NCI-H1436 treated with DMSO at 0.1 percent for 48 hours (cell line): ENCODE measurements at regions not wholly inside any gene's neighbourhood (a gene's known extent, or its start where the extent isn't known, plus 50 kb on each side); places are given as distances from the start of the nearest gene placed in this dataset.

Experiments used
- DNase-seq: peaks from one replicate; lab custom pipeline; 2025; lab: John Stamatoyannopoulos, UW

GRCh38 chr7:115707258-115708012, 323.1 kb downstream of the TFEC start:
- peak; percentile 52 for DNase-seq

DNA sequence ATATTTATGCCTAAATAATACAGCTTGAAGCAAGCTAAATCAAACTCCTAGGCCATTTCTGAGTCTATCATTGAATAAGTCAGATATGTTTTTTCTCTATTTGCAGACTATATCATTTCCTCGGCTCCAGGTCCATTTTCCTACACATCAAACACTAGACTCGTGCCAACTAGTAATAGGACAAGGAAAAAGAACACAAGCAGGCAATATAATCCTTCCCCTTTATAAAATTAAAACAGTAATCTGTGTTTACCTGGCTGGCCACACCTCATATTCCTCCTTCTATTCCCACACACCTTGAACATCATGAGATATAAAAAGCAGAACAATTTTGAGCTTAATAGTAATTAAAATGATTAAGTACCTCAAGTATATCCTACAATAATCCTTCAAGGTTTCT, 325.7 kb downstream of the TFEC start:
- no peak for DNase-seq

DNA sequence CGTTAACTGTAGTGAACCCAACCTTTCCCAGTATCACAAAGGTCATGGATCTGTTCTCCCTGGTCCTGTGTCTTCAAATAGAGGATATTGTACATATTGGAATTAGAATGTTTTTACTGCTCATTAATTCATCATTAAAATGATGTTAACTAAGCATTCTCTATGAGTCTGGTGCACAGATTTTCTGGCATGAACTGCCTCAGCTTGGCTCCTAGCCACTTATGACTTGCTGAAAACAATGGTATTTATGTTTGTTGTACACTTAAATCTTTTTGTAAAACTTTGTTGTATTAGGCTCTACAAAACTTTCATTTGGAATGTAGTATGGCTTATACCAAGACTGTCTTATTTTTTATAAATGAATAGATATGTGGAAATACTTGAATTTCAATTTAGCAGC, 329.4 kb downstream of the TFEC start:
- no peak for DNase-seq

DNA sequence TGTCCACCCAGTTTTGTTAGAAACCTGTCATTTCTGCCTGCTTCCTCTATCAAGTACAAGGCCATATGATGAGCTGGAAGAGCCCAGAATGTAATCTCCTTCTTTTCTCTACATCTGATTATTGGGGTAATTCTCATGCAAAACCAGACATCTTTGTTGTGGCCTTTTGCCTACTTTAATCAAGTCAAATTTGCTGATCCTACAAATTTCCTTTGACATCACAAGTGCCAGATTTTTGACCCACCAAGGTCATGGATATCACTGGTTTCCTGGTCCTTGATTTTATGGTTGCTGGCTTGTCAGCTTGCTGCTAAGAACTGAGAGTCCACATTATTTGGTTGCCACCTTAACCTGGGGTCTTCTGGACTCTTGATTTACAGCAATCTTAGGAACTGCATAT, 336.1 kb downstream of the TFEC start:
- DNase-seq = no peak

- DNase-seq = no peak
These were observed 336.8 kb downstream of the TFEC start for GRCh38 chr7:115693779-115694178.

- no peak for DNase-seq
These were observed 340.6 kb downstream of the TFEC start for GRCh38 chr7:115689941-115690340.

- no peak for DNase-seq
These were observed 347.5 kb downstream of the TFEC start for GRCh38 chr7:115683093-115683492.

- no peak for DNase-seq
These were observed 348.1 kb downstream of the TFEC start for GRCh38 chr7:115682507-115682906.

DNA sequence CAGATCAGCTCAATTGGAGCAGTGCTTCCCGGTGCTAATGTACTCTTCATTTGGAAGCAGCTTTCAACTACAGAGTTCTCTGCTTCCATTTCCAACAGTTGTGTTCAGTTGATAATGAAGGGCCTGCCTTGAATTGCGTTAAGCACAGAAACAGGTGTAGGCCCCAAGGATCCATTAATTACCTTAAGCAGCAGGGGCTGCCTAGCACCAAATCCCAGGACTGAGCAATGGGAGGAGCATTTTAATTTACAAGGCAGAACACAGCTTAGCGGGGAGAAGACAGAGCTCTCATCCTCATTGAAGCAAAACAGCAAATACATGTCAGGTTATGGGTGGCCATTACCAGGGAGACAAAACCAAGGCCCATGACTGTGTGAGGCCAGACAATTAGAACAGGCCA, 349.6 kb downstream of the TFEC start:
- no peak for DNase-seq

DNA sequence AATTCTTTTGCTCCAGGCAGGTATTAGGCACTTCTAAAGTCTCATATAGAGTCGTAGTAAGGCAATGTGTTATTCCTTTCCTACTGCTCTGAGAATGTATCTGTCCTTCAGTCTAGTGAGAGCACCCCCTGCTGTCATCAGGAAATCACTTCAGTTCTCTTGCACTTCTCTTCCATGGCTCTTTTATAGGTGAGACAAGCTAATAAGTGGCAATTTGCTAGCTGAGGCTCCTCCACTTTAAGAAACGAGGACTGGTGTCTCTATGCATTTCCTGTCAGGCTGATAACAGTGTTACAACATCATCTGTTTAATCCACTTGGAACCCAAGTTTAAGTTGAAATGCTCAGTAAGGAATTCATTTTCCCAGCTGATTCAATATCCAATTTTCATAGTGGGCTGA, 350.6 kb downstream of the TFEC start:
- peak; percentile 13 for DNase-seq

DNA sequence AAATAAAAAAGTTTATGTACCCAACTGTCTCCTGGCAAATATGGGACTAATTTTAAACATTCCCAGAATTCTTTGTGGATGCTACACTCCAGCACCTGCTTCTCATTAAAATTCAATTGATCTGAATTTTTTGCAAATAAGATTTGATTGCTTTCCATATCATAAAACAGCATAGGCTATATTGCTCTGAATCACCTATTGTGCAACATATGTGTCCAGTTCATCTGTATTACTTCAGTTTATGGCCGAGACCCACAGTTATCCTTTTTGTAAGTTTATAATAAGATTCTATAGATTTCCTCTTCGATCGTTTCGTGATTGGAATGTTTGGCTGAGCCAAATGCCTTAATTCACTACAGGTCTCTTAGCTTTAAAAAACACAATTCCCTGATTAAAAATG, 351.1 kb downstream of the TFEC start:
- no peak for DNase-seq

GRCh38 chr7:115678086-115678982, 352.2 kb downstream of the TFEC start:
- DNase-seq = no peak

- no peak for DNase-seq
These were observed 353.9 kb downstream of the TFEC start for GRCh38 chr7:115676707-115677106.

- DNase-seq = no peak
These were observed 354.5 kb downstream of the TFEC start for GRCh38 chr7:115676080-115676479.

GRCh38 chr7:115674467-115675024, 356.0 kb downstream of the TFEC start:
- DNase-seq = no peak

GRCh38 chr7:115672024-115672423, 358.5 kb downstream of the TFEC start:
- DNase-seq = no peak

GRCh38 chr7:115662676-115663075, 367.9 kb downstream of the TFEC start:
- DNase-seq = no peak

GRCh38 chr7:115662120-115662519, 368.4 kb downstream of the TFEC start:
- no peak for DNase-seq

- DNase-seq = no peak
These were observed 372.3 kb downstream of the TFEC start for GRCh38 chr7:115658223-115658622.

GRCh38 chr7:115654384-115655214, 376.0 kb downstream of the TFEC start:
- no peak for DNase-seq

DNA sequence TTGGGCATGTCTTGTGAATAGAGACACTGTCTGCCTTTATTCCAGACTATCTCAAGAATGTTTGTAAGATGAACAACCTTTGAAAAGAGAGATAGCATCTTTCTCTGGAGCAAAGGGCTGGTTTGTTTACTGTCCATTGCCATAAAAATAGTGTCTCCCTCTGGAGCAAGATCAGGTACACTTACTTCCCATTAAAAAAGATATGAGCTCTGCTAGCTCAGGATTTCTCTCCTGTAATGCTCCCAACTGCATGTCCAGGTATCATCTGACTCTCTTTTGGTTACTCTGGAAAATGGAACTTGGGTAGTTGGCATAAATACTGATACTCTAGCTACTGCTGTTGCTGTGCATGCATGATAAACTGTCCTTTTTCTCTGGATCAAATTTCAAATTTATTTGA, 381.1 kb downstream of the TFEC start:
- no peak for DNase-seq

GRCh38 chr7:115647712-115648111, 382.9 kb downstream of the TFEC start:
- DNase-seq = no peak
